MM.1S (cell line): ENCODE measurements at regions not wholly inside any gene's neighbourhood (a gene's known extent, or its start where the extent isn't known, plus 50 kb on each side); places are given as distances from the start of the nearest gene placed in this dataset.

Experiments used
- DNase-seq: peaks from one replicate; pipeline ENCODE4 v3.0.0-alpha.2; 2015
- H2AFZ ChIP-seq: fragments of 300-600 bp; sonication (generic); 2 replicates; pipeline ENCODE4 v1.6.0; 2016; ENCODE audit warnings: antibody characterized with exemption, low read length
- H3F3A ChIP-seq: fragments of 300-600 bp; sonication (generic); 2 replicates; pipeline ENCODE4 v1.6.1; 2016; ENCODE audit warnings: mild to moderate bottlenecking, antibody characterized with exemption, low read length, moderate library complexity, mixed read lengths; ENCODE audit not compliant: insufficient read depth
- H3K27ac ChIP-seq: fragments of 300-600 bp; sonication (generic); 2 replicates; pipeline ENCODE4 v1.5.1; 2016; ENCODE audit warnings: mild to moderate bottlenecking, low read length
- H3K27me3 ChIP-seq: fragments of 300-600 bp; sonication (generic); replicated peaks from 2 replicates; pipeline ENCODE4 v1.6.0; 2016; ENCODE audit warnings: low read length; ENCODE audit not compliant: insufficient read depth
- H3K36me3 ChIP-seq: fragments of 300-600 bp; sonication (generic); replicated peaks from 2 replicates; pipeline ENCODE4 v1.6.1; 2016; ENCODE audit warnings: mild to moderate bottlenecking, low read length, mixed read lengths; ENCODE audit not compliant: insufficient read depth
- H3K4me1 ChIP-seq: fragments of 300-600 bp; sonication (generic); 2 replicates; pipeline ENCODE4 v1.6.1; 2016; ENCODE audit warnings: low read length, mixed read lengths
- H3K4me2 ChIP-seq: fragments of 300-600 bp; sonication (generic); 2 replicates; pipeline ENCODE4 v1.6.0; 2016; ENCODE audit warnings: low read depth, low read length
- H3K4me3 ChIP-seq: fragments of 300-600 bp; sonication (generic); 2 replicates; pipeline ENCODE4 v1.5.1; 2016; ENCODE audit warnings: low read length, mixed read lengths
- H3K79me2 ChIP-seq: fragments of 300-600 bp; sonication (generic); 2 replicates; pipeline ENCODE4 v1.6.1; 2016; ENCODE audit warnings: mixed run types, low read length, mixed read lengths
- H3K9ac ChIP-seq: fragments of 300-600 bp; sonication (generic); 2 replicates; pipeline ENCODE4 v1.6.1; 2016; ENCODE audit warnings: low read length, mixed read lengths
- H3K9me2 ChIP-seq: fragments of 300-600 bp; sonication (generic); replicated peaks from 2 replicates; pipeline ENCODE4 v1.6.1; 2016; ENCODE audit warnings: mild to moderate bottlenecking, low read length, mixed read lengths; ENCODE audit not compliant: insufficient read depth
- H3K9me3 ChIP-seq: fragments of 300-600 bp; sonication (generic); replicated peaks from 2 replicates; pipeline ENCODE4 v1.6.1; 2016; ENCODE audit warnings: mild to moderate bottlenecking, low read length, mixed read lengths; ENCODE audit not compliant: insufficient read depth
- H4K20me1 ChIP-seq: fragments of 300-600 bp; sonication (generic); 2 replicates; pipeline ENCODE4 v1.6.1; 2016; ENCODE audit warnings: mild to moderate bottlenecking, low read length, moderate library complexity, mixed read lengths; ENCODE audit not compliant: insufficient read depth
- CTCF ChIP-seq: fragments of 300-600 bp; sonication (generic); IDR thresholded peaks from 2 replicates; pipeline ENCODE4 v1.5.1; 2016; ENCODE audit warnings: antibody characterized with exemption, low read length, mixed read lengths
- EZH2 ChIP-seq: fragments of 300-600 bp; sonication (generic); optimal IDR thresholded peaks from 2 replicates; pipeline ENCODE3; 2017; ENCODE audit warnings: low read depth, mild to moderate bottlenecking, antibody characterized with exemption, low read length, mixed read lengths
- EZH2phosphoT487 ChIP-seq: fragments of 300-600 bp; sonication (generic); IDR thresholded peaks from 2 replicates; pipeline ENCODE4 v1.6.1; 2018; ENCODE audit warnings: antibody characterized with exemption, low read length

DNA sequence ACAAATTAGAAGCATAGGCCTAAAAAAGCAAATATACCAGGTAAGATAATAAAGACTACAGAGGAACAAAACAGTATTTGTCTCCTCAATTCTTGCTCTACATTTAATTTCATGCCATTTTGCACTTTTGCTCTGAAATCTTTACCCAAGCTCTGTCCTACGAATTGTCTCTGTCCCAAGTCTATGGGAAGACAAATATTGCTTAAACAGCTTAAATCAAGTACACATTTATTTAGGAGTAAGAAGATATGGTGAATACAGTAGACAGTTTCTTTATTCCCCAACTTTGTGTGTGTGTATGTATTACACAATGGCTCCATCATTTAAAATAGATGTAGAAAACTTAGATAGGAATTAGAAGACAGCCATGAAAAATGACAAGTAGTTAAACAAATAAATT lies 163.5 kb upstream of the POU5F2 start:
- TF ChIP-seq EZH2 (no peak), CTCF (no peak), EZH2phosphoT487 (no peak)
- no peak for DNase-seq

GRCh38 chr5:93902288-93902687 lies 160.9 kb upstream of the POU5F2 start:
- Histone ChIP-seq H3K27me3 (no peaks in the 10 kb centered on the region), H3K4me3 (no peak overlapping the region), H2AFZ (no peak overlapping the region), H3K36me3 (no peaks in the 10 kb centered on the region), H3K4me1 (no peaks in the 10 kb centered on the region), H3K9ac (no peak overlapping the region), H3K4me2 (no peak overlapping the region), H3K9me2 (no peaks in the 10 kb centered on the region), H3K9me3 (no peaks in the 10 kb centered on the region), H3K27ac (no peak overlapping the region), H3K79me2 (no peaks in the 10 kb centered on the region), H4K20me1 (no peaks in the 10 kb centered on the region), H3F3A (no peaks in the 10 kb centered on the region)
- DNase-seq: no peak
- no peak for TF ChIP-seq CTCF
- TF ChIP-seq EZH2: no peak

More for the DNA sequence above, 163.5 kb upstream of the POU5F2 start:
- no peak overlapping the region for H3K9ac ChIP-seq
- H3K27me3 ChIP-seq: no peaks in the 10 kb centered on the region
- no peaks in the 10 kb centered on the region for H3K9me2 ChIP-seq
- H2AFZ ChIP-seq: no peak overlapping the region
- no peaks in the 10 kb centered on the region for H3K4me1 ChIP-seq
- H3K4me3 ChIP-seq: no peak overlapping the region
- no peaks in the 10 kb centered on the region for H4K20me1 ChIP-seq
- H3K79me2 ChIP-seq: no peaks in the 10 kb centered on the region
- H3F3A ChIP-seq: no peaks in the 10 kb centered on the region
- H3K4me2 ChIP-seq: no peak overlapping the region
- no peak overlapping the region for H3K27ac ChIP-seq
- H3K36me3 ChIP-seq: no peaks in the 10 kb centered on the region
- H3K9me3 ChIP-seq: no peaks in the 10 kb centered on the region

- DNase-seq: peak; percentile 33
- Histone ChIP-seq H3K27me3 (no peaks in the 10 kb centered on the region), H4K20me1 (no peaks in the 10 kb centered on the region), H3K4me3 (no peak overlapping the region), H3K9me3 (no peaks in the 10 kb centered on the region), H3K4me1 (no peaks in the 10 kb centered on the region), H3K9me2 (no peaks in the 10 kb centered on the region), H3K9ac (no peak overlapping the region), H3K79me2 (no peaks in the 10 kb centered on the region), H3K36me3 (no peaks in the 10 kb centered on the region), H2AFZ (no peak overlapping the region), H3K27ac (no peak overlapping the region), H3K4me2 (no peak overlapping the region), H3F3A (no peaks in the 10 kb centered on the region)
- TF ChIP-seq EZH2: no peak
- TF ChIP-seq EZH2phosphoT487: no peak
- peak; percentile 49 for TF ChIP-seq CTCF
These were observed 157.7 kb upstream of the POU5F2 start for GRCh38 chr5:93899026-93899600.
